ENCODE measurements at regions not wholly inside any gene's neighbourhood (a gene's known extent, or its start where the extent isn't known, plus 50 kb on each side); places are given as distances from the start of the nearest gene placed in this dataset.

GRCh38 chr15:35857567-35858226, 311.7 kb upstream of the DPH6 start:
- no peak overlapping the region for H3K4me3 Mint-ChIP-seq
- H3K9ac ChIP-seq (ENCODE audit: extremely low read depth, insufficient read length, low read length) = no peak overlapping the region
- no peak overlapping the region for H2AFZ ChIP-seq (ENCODE audit: low read length)
- H2BK120ac ChIP-seq (ENCODE audit: low read depth, low read length, poor library complexity, severe bottlenecking) = no peak overlapping the region
- no peak overlapping the region for H3K27ac ChIP-seq (ENCODE audit: insufficient read length, low read depth, low read length)
- no peaks in the 10 kb centered on the region; the same call in 1 of the 2 replicates for H3K4me1 ChIP-seq (ENCODE audit: insufficient read depth, low read length)
- WGBS (ENCODE audit: extremely low coverage, insufficient read length, low lambda C conversion rate) = no CpG with 5 or more reads among the region's 6 CpGs
- H3K23me2 ChIP-seq (ENCODE audit: insufficient read length, low read depth, low read length, poor library complexity, severe bottlenecking) = no peaks in the 10 kb centered on the region
- H2BK15ac ChIP-seq (ENCODE audit: low read depth, low read length) = no peak overlapping the region
- H4K20me1 ChIP-seq (ENCODE audit: control insufficient read depth, insufficient read depth, insufficient read length) = no peaks in the 10 kb centered on the region
- H3K79me2 ChIP-seq (ENCODE audit: insufficient read depth, low read length) = no peaks in the 10 kb centered on the region
- peaks cover 16 to 24% of the 10 kb centered on the region in 2 experiments for H3K4me1 Mint-ChIP-seq
- H3K79me1 ChIP-seq (ENCODE audit: insufficient read depth, low read depth, low read length, poor library complexity, severe bottlenecking) = no peaks in the 10 kb centered on the region
- H2BK12ac ChIP-seq (ENCODE audit: insufficient read length, low read depth, low read length) = no peak overlapping the region
- H3K27ac Mint-ChIP-seq = no peak overlapping the region
- H3K56ac ChIP-seq (ENCODE audit: insufficient read length, low read depth, low read length) = no peak overlapping the region
- H2BK5ac ChIP-seq (ENCODE audit: insufficient read length, low read length) = no peak overlapping the region
- no peak overlapping the region for H3T11ph ChIP-seq (ENCODE audit: low read length)
- no peak overlapping the region for H3K4ac ChIP-seq (ENCODE audit: low read depth, low read length)
- H4K91ac ChIP-seq (ENCODE audit: insufficient read length, low read depth, low read length) = no peak overlapping the region
- no peaks in the 10 kb centered on the region for H3K27me3 ChIP-seq (ENCODE audit: insufficient read depth, low read length)
- no peak overlapping the region for H2AK5ac ChIP-seq (ENCODE audit: insufficient read length, low read length)
- H4K8ac ChIP-seq (replicated peaks; ENCODE audit: insufficient read length, low read depth, low read length) = no peak overlapping the region
- H3K9me3 Mint-ChIP-seq = no peaks in the 10 kb centered on the region
- no peaks in the 10 kb centered on the region for H3K27me3 Mint-ChIP-seq (ENCODE audit: low read depth)
- H3K9me3 ChIP-seq (ENCODE audit: control insufficient read depth, low read depth, low read length) = no peaks in the 10 kb centered on the region
- no peak overlapping the region for H4K5ac ChIP-seq (ENCODE audit: insufficient read length, low read depth, low read length)
- no peak overlapping the region for H3K18ac ChIP-seq (ENCODE audit: insufficient read length, low read depth, low read length)
- no peak overlapping the region for H2BK20ac ChIP-seq (ENCODE audit: low read depth, low read length, poor library complexity, severe bottlenecking)
- no peak overlapping the region for H3K14ac ChIP-seq (ENCODE audit: insufficient read depth, low read length)
- TF ChIP-seq CTCF (conservative IDR thresholded peaks at IDR 0.05) = no peak
- no peak for DNase-seq
- no peak overlapping the region for H3K23ac ChIP-seq (ENCODE audit: insufficient read length, low read depth, low read length)
- H3K36me3 Mint-ChIP-seq (ENCODE audit: insufficient read depth in 1 of 3, low read depth in 3 of 3) = no peaks in the 10 kb centered on the region
- H3K4me2 ChIP-seq (ENCODE audit: insufficient read depth, insufficient read length, low read length) = no peak overlapping the region

All from H9 (cell line).